NCI-H460 (cell line): ENCODE measurements at regions not wholly inside any gene's neighbourhood (a gene's known extent, or its start where the extent isn't known, plus 50 kb on each side); places are given as distances from the start of the nearest gene placed in this dataset.

Experiments used
- DNase-seq: peaks from one replicate; pipeline ENCODE4 v3.0.0-alpha.2; 2016; ENCODE audit warnings: low read depth; ENCODE audit errors: extremely low read depth

GRCh38 chr12:85733221-85733840 is 102.9 kb downstream of the RASSF9 start:
- DNase-seq = no peak

- DNase-seq = no peak
Observed at GRCh38 chr12:85733984-85734383, 102.2 kb downstream of the RASSF9 start.

- no peak for DNase-seq
Observed at GRCh38 chr12:85740186-85740585, 96.0 kb downstream of the RASSF9 start.

GRCh38 chr12:85741046-85741445 is 95.2 kb downstream of the RASSF9 start:
- DNase-seq = no peak

- no peak for DNase-seq
Observed at GRCh38 chr12:85747941-85748495, 88.2 kb downstream of the RASSF9 start.
